GM21717 (cell line): ENCODE measurements at regions not wholly inside any gene's neighbourhood (a gene's known extent, or its start where the extent isn't known, plus 50 kb on each side); places are given as distances from the start of the nearest gene placed in this dataset.
A peak's percentile ranks its signal among the peaks of the same experiment; 100 is the strongest.
"Not testable (repeated sequence)": the region's sequence is repeated elsewhere in the genome, so short reads cannot be mapped to it uniquely, and the experiment has no call there.

Source experiments
- ATAC-seq: cut with Tn5 transposase; IDR thresholded peaks from one replicate; pipeline ENCODE4 v1.9.1; 2021; ENCODE audit warnings: mild to moderate bottlenecking, moderate library complexity; ENCODE audit not compliant: unreplicated experiment

DNA sequence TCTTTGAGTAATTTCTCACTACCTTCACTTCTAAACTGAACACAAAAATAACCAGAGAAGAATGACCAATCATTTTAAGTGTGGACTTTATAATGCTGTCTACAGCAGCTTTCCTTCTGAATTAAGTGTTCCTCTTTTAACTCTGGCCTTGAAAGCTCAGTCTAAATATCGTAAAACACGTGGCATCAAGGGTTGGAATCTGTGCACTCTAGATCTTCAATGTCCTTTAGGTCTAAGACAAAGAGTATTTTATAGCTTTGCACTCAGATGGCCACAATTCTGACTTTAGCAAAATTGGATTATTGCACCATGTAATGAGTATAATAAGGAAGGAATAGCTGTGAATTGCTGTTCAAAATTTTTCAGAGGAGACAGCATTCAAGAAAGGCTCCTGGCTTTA is 197.1 kb upstream of the UGT8 start:
- ATAC-seq: no peak

DNA sequence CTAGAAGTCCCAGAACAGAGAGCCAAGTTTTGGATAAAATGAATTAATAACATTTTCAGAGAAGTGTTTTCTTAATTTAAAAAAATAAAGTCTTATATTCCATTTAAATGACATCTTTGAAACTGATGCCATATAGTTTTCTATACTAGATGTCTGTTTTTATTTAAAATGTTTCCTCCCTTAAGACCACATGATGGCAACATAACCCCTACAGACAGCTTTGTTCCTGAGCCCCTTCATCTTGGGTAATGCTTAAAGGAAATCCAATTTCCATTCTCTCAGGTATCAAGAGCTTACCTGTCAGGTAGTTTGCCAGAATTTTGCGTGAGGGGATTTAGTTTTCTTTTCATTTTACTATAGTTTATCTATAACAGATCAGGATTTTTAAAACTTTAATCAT is 181.4 kb upstream of the UGT8 start:
- no peak for ATAC-seq

GRCh38 chr4:114420069-114420468 is 178.5 kb upstream of the UGT8 start:
- ATAC-seq: no peak

DNA sequence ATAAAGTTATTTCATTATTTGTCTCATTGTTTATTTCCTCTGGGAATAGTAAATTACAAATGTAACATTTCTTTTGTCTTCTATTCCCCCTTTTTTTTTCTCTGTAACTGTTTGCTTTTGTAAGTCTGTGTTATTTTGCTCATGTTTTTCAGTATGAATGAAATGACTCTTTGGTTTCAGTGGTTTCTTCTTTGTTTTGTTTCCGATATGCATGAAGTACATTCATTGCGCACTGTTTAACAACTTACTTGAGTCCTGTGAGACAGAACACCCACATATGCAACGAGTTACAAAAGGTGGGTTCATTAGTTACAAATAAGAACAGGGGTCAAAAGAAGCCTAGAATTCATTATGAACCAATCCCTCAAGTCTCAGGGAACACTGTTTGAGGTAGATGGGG is 175.0 kb upstream of the UGT8 start:
- ATAC-seq: peak; percentile 100

GRCh38 chr4:114435116-114435515 is 163.5 kb upstream of the UGT8 start:
- no peak for ATAC-seq

- ATAC-seq: no peak
These were observed 155.8 kb upstream of the UGT8 start for GRCh38 chr4:114442856-114443255.

DNA sequence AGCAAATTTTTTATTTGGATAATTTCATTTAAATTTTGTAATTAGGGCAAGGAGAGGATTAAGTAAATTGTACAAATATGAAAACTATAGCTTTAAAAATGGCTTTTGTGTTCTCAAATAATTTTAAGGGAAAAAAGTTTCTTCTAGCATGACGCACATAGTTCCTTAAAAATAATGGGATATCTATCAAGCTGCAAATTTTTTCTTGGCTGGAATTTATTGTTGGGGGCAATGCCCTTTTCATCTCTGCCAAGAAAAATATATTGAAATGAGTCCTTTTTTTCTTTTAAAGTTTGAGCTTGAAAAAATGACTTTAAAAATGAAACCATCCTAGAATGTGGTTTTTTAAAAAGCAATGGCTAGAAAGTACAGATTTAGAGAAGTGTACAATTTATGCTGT is 154.4 kb upstream of the UGT8 start:
- no peak for ATAC-seq

- ATAC-seq: not testable (repeated sequence)
These were observed 150.6 kb upstream of the UGT8 start for GRCh38 chr4:114447963-114448516.

DNA sequence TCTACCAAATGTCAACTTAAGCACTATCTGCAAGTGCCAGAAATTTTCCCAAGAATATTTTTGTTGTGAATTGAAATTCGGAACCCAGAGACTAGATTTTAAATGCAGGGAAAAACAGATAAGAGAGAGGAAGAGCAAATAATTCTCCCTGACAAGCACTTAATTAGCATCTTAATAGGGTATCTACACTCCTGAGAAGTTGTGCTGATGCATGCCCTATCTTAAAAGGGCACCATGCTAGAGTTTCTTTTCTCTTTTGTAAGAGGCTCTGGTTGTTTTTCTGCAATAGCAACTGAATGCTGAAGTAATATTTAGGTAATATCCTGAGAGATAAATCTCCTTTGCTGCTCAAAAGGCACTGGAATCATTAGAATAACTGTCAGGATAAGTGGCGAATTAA is 139.9 kb upstream of the UGT8 start:
- no peak for ATAC-seq

GRCh38 chr4:114464726-114465272 is 133.8 kb upstream of the UGT8 start:
- no peak for ATAC-seq

GRCh38 chr4:114465766-114466165 is 132.8 kb upstream of the UGT8 start:
- ATAC-seq: no peak

- no peak for ATAC-seq
These were observed 132.3 kb upstream of the UGT8 start for GRCh38 chr4:114466299-114466698.

DNA sequence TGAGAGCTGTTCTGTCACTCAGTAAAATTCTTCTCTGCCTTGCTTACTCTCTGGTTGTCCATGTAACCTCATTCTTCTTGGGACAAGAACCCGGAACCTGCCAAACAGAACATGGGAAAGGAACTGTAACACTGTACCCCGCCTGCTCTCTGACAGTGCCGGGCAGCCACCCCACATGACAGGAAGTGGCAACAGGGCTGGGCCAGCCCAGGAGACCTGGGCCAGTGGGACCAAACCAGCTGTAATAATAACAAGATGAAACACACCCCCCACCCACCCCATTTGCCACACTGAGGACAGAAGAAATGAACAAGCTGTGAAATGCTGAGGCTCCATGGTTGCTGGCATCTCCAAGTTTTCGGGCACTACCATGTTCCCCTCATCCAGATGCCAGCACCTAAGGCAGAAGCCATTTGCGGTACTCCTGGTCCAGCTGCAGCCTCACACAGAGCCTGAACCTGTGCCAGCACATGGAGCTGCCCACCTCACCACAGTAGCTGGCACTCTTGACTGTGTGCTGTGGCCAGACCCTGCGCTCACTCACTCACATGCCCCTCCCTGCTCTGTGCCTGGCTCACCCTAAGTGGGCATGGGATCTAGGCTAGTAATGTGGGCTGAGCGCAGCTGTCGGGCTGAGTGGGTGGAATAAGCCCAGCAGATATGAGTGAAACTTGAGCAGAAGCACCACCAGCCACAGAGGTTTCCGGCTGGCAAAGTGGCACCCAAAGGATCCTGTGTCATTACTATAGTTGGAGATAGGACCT is 126.2 kb upstream of the UGT8 start:
- no peak for ATAC-seq

- no peak for ATAC-seq
These were observed 124.3 kb upstream of the UGT8 start for GRCh38 chr4:114474188-114474800.

- ATAC-seq: no peak
These were observed 122.3 kb upstream of the UGT8 start for GRCh38 chr4:114476310-114476709.

- ATAC-seq: no peak
These were observed 119.0 kb upstream of the UGT8 start for GRCh38 chr4:114479595-114479994.

GRCh38 chr4:114481856-114482255 is 116.8 kb upstream of the UGT8 start:
- ATAC-seq: no peak

- ATAC-seq: no peak
These were observed 111.5 kb upstream of the UGT8 start for GRCh38 chr4:114487101-114487500.

- ATAC-seq: no peak
These were observed 110.2 kb upstream of the UGT8 start for GRCh38 chr4:114488301-114488982.

- ATAC-seq: no peak
These were observed 104.3 kb upstream of the UGT8 start for GRCh38 chr4:114494246-114494803.

DNA sequence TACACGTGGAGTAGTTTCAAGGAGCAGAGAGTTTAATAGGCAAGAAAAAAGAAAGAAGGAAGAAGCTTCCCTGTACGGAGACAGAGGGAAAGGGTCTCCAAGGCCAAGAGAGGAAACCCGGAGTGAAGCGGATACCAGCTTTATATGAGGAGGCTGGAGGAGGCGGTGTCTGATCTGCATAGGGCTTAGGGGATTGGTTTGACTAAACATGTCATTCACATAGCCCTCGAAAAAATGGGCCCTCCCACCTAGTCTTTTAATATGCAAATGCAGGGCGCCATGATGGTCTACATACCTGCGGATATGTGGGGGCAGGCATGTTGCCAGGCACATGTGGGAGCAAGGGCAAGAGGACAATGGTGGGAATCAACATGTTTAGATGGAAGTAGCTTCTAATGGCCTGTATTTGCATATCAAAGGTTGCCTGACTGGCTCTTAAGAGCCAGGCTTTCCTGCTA is 103.1 kb upstream of the UGT8 start:
- no peak for ATAC-seq
